Testis (tissue), 2 donors: ENCODE measurements at regions not wholly inside any gene's neighbourhood (a gene's known extent, or its start where the extent isn't known, plus 50 kb on each side); places are given as distances from the start of the nearest gene placed in this dataset.

ENCODE experiments used
- POLR2A ChIP-seq: fragments of 450-650 bp; IDR thresholded peaks from one replicate; pipeline ENCODE4 v1.6.1; 2017; ENCODE audit warnings: antibody characterized with exemption, mild to moderate bottlenecking, moderate library complexity
- TF ChIP-seq, protein P1 (sequence below), 3 experiments: fragments of 450-650 bp in 2 of 3; fragments of 200-600 bp in 1 of 3; sonication (generic) in 1 of 3; IDR thresholded peaks; one replicate each; pipeline ENCODE4 v1.5.1; 2016 to 2019; ENCODE audit warnings: antibody characterized with exemption in 3 of 3, mild to moderate bottlenecking in 2 of 3, moderate library complexity in 1 of 3

DNA sequence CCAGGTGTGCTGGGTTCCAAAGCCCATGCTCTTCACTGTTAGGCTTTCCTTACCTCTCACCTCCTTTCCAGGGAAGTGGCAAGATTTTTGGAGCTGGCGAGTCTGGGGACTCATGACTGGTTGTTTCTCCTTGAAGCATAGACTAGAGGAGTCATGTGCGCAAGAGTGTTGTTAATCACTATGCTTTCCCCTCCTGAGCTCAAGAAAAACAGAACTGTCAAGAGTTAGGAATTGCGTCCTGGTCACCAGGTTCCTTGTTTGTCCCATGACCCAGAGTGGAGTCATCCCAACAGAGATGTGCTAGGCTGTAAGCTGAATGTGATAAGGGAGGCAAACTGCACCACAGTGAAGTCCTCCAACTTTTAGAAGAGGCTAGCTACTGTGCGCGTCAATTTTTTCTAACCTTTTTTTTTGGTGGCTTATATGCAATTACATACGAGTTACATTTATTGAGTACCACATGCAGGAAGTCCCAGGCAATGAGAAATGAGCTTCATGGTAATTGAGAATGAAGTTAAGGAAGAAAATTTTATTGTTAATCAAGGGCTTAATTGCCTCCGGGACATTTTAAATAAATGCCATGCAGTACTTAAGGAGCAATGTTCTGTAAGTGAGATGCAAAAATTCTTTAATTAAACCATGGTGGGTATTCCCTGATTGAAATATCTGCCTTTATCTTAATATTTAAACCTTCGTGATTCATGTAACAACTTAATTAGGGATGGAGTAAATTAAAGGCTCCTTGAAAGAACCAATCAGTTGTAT lies 233.9 kb downstream of the ZIC5 start:
- TF ChIP-seq, protein P1, sequence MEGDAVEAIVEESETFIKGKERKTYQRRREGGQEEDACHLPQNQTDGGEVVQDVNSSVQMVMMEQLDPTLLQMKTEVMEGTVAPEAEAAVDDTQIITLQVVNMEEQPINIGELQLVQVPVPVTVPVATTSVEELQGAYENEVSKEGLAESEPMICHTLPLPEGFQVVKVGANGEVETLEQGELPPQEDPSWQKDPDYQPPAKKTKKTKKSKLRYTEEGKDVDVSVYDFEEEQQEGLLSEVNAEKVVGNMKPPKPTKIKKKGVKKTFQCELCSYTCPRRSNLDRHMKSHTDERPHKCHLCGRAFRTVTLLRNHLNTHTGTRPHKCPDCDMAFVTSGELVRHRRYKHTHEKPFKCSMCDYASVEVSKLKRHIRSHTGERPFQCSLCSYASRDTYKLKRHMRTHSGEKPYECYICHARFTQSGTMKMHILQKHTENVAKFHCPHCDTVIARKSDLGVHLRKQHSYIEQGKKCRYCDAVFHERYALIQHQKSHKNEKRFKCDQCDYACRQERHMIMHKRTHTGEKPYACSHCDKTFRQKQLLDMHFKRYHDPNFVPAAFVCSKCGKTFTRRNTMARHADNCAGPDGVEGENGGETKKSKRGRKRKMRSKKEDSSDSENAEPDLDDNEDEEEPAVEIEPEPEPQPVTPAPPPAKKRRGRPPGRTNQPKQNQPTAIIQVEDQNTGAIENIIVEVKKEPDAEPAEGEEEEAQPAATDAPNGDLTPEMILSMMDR (IDR thresholded peaks at IDR 0.05), result no peak
- no peak for TF ChIP-seq POLR2A
